H1 (cell line): ENCODE measurements at regions not wholly inside any gene's neighbourhood (a gene's known extent, or its start where the extent isn't known, plus 50 kb on each side); places are given as distances from the start of the nearest gene placed in this dataset.

Source experiments
- CTCF ChIA-PET: fragments of 300-600 bp; sonication (Branson Sonifier 250); formaldehyde crosslinking; loops from one replicate; lab custom pipeline; 2021; ENCODE audit not compliant: partially characterized antibody; lab: Charles Lee
- POLR2A ChIA-PET: fragments of 300-600 bp; sonication (Branson Sonifier 250); formaldehyde crosslinking; loops from one replicate; lab custom pipeline; 2021; ENCODE audit warnings: inconsistent platforms; ENCODE audit not compliant: partially characterized antibody; lab: Charles Lee
- DNase-seq, 2 experiments: peaks; one replicate each; pipeline versions ENCODE4 v3.0.0 to v3.0.0-alpha.2; 2010 to 2022; ENCODE audit warnings: low spot score in 2 of 2, low read depth in 1 of 2, mixed read lengths in 1 of 2
- FAIRE-seq: peaks from 2 replicates; lab custom pipeline; 2011; peaks lifted over from hg19 to GRCh38; lab: Jason Lieb, UNC
- H2AFZ ChIP-seq: 2 replicates; pipeline ENCODE4 v1.8.1; 2012; ENCODE audit warnings: low read length, inconsistent platforms
- H2AK5ac ChIP-seq: 2 replicates; pipeline ENCODE4 v1.6.1; 2013; ENCODE audit warnings: low read depth, low read length
- H2BK120ac ChIP-seq: replicated peaks from 2 replicates; pipeline ENCODE3; 2013; ENCODE audit warnings: low read depth, low read length, inconsistent platforms
- H2BK12ac ChIP-seq: 2 replicates; pipeline ENCODE4 v1.6.1; 2013; ENCODE audit warnings: low read depth, low read length
- H2BK15ac ChIP-seq: 2 replicates; pipeline ENCODE4 v1.6.1; 2013; ENCODE audit warnings: low read length
- H2BK20ac ChIP-seq: 2 replicates; pipeline ENCODE4 v1.6.1; 2013; ENCODE audit warnings: low read length
- H2BK5ac ChIP-seq: 2 replicates; pipeline ENCODE4 v1.6.1; 2013; ENCODE audit warnings: low read depth, low read length
- H3K14ac ChIP-seq: 2 replicates; pipeline ENCODE4 v1.6.1; 2013; ENCODE audit warnings: inconsistent platforms; ENCODE audit not compliant: insufficient read length
- H3K18ac ChIP-seq: 2 replicates; pipeline ENCODE4 v1.6.1; 2013; ENCODE audit warnings: low read length; ENCODE audit errors: extremely low read depth
- H3K23ac ChIP-seq: 2 replicates; pipeline ENCODE4 v1.6.1; 2013; ENCODE audit warnings: inconsistent platforms; ENCODE audit not compliant: insufficient read length
- H3K23me2 ChIP-seq: 2 replicates; pipeline ENCODE4 v1.6.1; 2013; ENCODE audit warnings: low read depth, low read length
- H3K27ac ChIP-seq: 2 replicates; pipeline ENCODE4 v1.6.1; 2011; ENCODE audit warnings: low read depth, low read length, inconsistent platforms
- H3K27me3 ChIP-seq, 4 experiments: replicated peaks in 1 of 4; 1 replicate in 1 of 4; 2 replicates in 3 of 4; pipeline versions ENCODE4 v1.6.1 to v1.8.1; 2011 to 2013; ENCODE audit warnings: low read length in 3 of 4, mild to moderate bottlenecking in 3 of 4, inconsistent platforms in 2 of 4, mixed read lengths in 2 of 4, moderate library complexity in 1 of 4; ENCODE audit not compliant: control insufficient read depth in 3 of 4, insufficient read depth in 3 of 4; ENCODE audit errors: extremely low read depth in 1 of 4
- H3K36me3 ChIP-seq, 4 experiments: 2 replicates each; pipeline versions ENCODE4 v1.6.1 to v1.8.1; 2011 to 2013; ENCODE audit warnings: mild to moderate bottlenecking in 4 of 4, low read length in 3 of 4, moderate library complexity in 2 of 4, control low read depth in 1 of 4, inconsistent platforms in 1 of 4; ENCODE audit not compliant: insufficient read depth in 4 of 4, control insufficient read depth in 2 of 4
- H3K4ac ChIP-seq: replicated peaks from 2 replicates; pipeline ENCODE3; 2013; ENCODE audit warnings: low read length, low read depth, mixed read lengths, inconsistent platforms; ENCODE audit not compliant: insufficient read length
- H3K4me1 ChIP-seq, 4 experiments: replicated peaks in 1 of 4; 1 replicate in 1 of 4; 2 replicates in 3 of 4; pipeline versions ENCODE4 v1.6.1 to v1.8.1; 2011 to 2013; ENCODE audit warnings: low read length in 3 of 4, inconsistent platforms in 2 of 4, mixed read lengths in 1 of 4; ENCODE audit not compliant: insufficient read depth in 4 of 4, control insufficient read depth in 3 of 4
- H3K4me2 ChIP-seq, 2 experiments: 2 replicates each; pipeline versions ENCODE4 v1.6.1 to v1.8.1; 2011 to 2013; ENCODE audit warnings: low read depth in 2 of 2, low read length in 2 of 2, control low read depth in 1 of 2, inconsistent platforms in 1 of 2, mild to moderate bottlenecking in 1 of 2; ENCODE audit not compliant: insufficient read depth in 1 of 2
- H3K4me3 ChIP-seq, 4 experiments: fragments of 200-600, 300-600 bp in 1 of 4; sonication (generic), shearing (Covaris generic), sonication (Bioruptor Twin) in 1 of 4; 2 replicates each; pipeline versions ENCODE4 v1.5.1 to v1.8.1; 2011 to 2016; ENCODE audit warnings: low read length in 4 of 4, low read depth in 3 of 4, control low read depth in 2 of 4, inconsistent platforms in 2 of 4, mild to moderate bottlenecking in 2 of 4, mixed read lengths in 1 of 4, moderate library complexity in 1 of 4; ENCODE audit not compliant: insufficient read depth in 2 of 4; ENCODE audit errors: extremely low read depth in 1 of 4
- H3K56ac ChIP-seq: replicated peaks from 2 replicates; pipeline ENCODE3; 2013; ENCODE audit warnings: low read depth, mild to moderate bottlenecking, mixed read lengths, low read length, inconsistent platforms; ENCODE audit not compliant: insufficient read length
- H3K79me1 ChIP-seq: 2 replicates; pipeline ENCODE4 v1.6.1; 2013; ENCODE audit warnings: low read depth, low read length, control low read depth
- H3K79me2 ChIP-seq, 2 experiments: 2 replicates each; pipeline versions ENCODE4 v1.6.1 to v1.8.1; 2012 to 2013; ENCODE audit warnings: low read length in 2 of 2, mild to moderate bottlenecking in 2 of 2, inconsistent platforms in 1 of 2; ENCODE audit not compliant: insufficient read depth in 2 of 2, control insufficient read depth in 1 of 2
- H3K9ac ChIP-seq, 4 experiments: replicated peaks in 1 of 4; 1 replicate in 1 of 4; 2 replicates in 3 of 4; pipeline versions ENCODE4 v1.6.1 to v1.8.1; 2011 to 2013; ENCODE audit warnings: low read depth in 3 of 4, low read length in 3 of 4, control low read depth in 2 of 4, mild to moderate bottlenecking in 2 of 4, moderate library complexity in 2 of 4, inconsistent platforms in 1 of 4; ENCODE audit errors: extremely low read depth in 1 of 4
- H3K9me3 ChIP-seq, 2 experiments: 2 replicates each; pipeline versions ENCODE4 v1.6.1 to v1.8.1; 2012 to 2013; ENCODE audit warnings: mild to moderate bottlenecking in 2 of 2, moderate library complexity in 2 of 2, control low read depth in 1 of 2, inconsistent platforms in 1 of 2, low read depth in 1 of 2, low read length in 1 of 2, mixed read lengths in 1 of 2; ENCODE audit not compliant: insufficient read depth in 2 of 2
- H4K20me1 ChIP-seq, 2 experiments: replicated peaks in 1 of 2; 2 replicates each; pipeline versions ENCODE3 to v1.8.1; 2011 to 2013; ENCODE audit warnings: inconsistent platforms in 2 of 2, low read length in 2 of 2, mild to moderate bottlenecking in 1 of 2; ENCODE audit not compliant: insufficient read depth in 2 of 2, control insufficient read depth in 1 of 2
- H4K5ac ChIP-seq: 2 replicates; pipeline ENCODE4 v1.6.1; 2013; ENCODE audit warnings: low read length, low read depth, mixed read lengths, inconsistent platforms; ENCODE audit not compliant: insufficient read length
- H4K8ac ChIP-seq: 2 replicates; pipeline ENCODE4 v1.8.0; 2013; ENCODE audit warnings: mild to moderate bottlenecking, moderate library complexity, low read length, inconsistent platforms; ENCODE audit not compliant: insufficient read depth; ENCODE audit errors: extremely low read depth
- H4K91ac ChIP-seq: replicated peaks from 2 replicates; pipeline ENCODE3; 2013; ENCODE audit warnings: low read length, mixed read lengths, inconsistent platforms; ENCODE audit not compliant: insufficient read length
- ZNF274 ChIP-seq: IDR thresholded peaks from 2 replicates; pipeline ENCODE4 v1.7.0; 2012; ENCODE audit warnings: low read length, borderline replicate concordance; ENCODE audit errors: extremely low read depth
- WGBS, 2 experiments: shearing (Covaris generic) in 1 of 2; methylation state at CpG; one replicate each; pipeline versions ENCODE4 v1.1.6 to v1.1.7; 2013 to 2015; ENCODE audit warnings: low lambda C conversion rate in 2 of 2, mixed read lengths in 2 of 2, inconsistent platforms in 1 of 2, low coverage in 1 of 2, missing lambda C conversion rate in 1 of 2; ENCODE audit not compliant: insufficient replicate concordance in 2 of 2, insufficient coverage in 1 of 2, insufficient read length in 1 of 2; ENCODE audit errors: extremely low coverage in 1 of 2, missing lambda C conversion rate in 1 of 2; 5-methylcytosine and 5-hydroxymethylcytosine counted together

DNA sequence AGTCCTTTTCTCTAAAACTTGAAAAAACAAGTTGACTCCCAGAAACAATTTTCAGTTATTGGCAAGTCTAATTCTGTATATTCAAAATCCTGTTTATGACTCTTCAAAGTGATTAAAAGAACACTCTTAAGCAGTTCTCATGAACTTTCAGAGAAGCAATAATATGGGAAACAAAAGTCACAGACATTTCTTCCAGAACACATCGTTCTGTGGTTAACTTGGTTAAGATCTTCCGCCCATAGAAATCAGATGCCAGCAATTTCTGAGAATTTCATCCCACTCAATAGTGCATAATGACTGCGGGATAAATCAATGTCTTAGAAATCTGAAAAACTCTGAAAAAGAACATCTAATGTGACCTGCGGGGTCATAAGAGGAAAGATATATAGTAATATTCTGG lies 300.5 kb downstream of the COX7C start:
- H2BK20ac ChIP-seq, result no peak overlapping the region
- H2AK5ac ChIP-seq, result no peak overlapping the region
- H3K27ac ChIP-seq, result no peak overlapping the region
- H3K56ac ChIP-seq, result no peak overlapping the region
- no peak overlapping the region for H2AFZ ChIP-seq
- no peak overlapping the region for H2BK5ac ChIP-seq
- no peak overlapping the region for H3K9ac ChIP-seq
- DNase-seq (no peak), FAIRE-seq (no peak)
- H3K79me2 ChIP-seq, result no peaks in the 10 kb centered on the region
- TF ChIP-seq ZNF274, result no peak
- H2BK120ac ChIP-seq, result no peak overlapping the region
- H2BK15ac ChIP-seq, result no peak overlapping the region
- no peak overlapping the region for H3K23ac ChIP-seq
- CTCF ChIA-PET, result interaction anchor here (1.5 kb wide), 1 partner anchor 38 kb away, joined by 4 read pairs; no protein-coding TSS in a partner anchor
- no peaks in the 10 kb centered on the region for H3K36me3 ChIP-seq
- no peaks in the 10 kb centered on the region for H3K79me1 ChIP-seq
- no peaks in the 10 kb centered on the region for H3K4me1 ChIP-seq
- H2BK12ac ChIP-seq, result no peak overlapping the region
- H3K27me3 ChIP-seq, result no peaks in the 10 kb centered on the region
- POLR2A ChIA-PET, result no interaction called here
- no peaks in the 10 kb centered on the region for H3K23me2 ChIP-seq
- no peaks in the 10 kb centered on the region for H3K9me3 ChIP-seq
- no peak overlapping the region for H4K8ac ChIP-seq
- no peak overlapping the region for H4K5ac ChIP-seq
- no peaks in the 10 kb centered on the region for H4K20me1 ChIP-seq
- no peak overlapping the region for H3K14ac ChIP-seq
- no peak overlapping the region for H4K91ac ChIP-seq
- H3K4me2 ChIP-seq, result no peak overlapping the region
- 65% methylated on average over 4 of the region's 4 CpGs; no CpG with 5 or more reads in 1 of the 2 experiments for WGBS, 2 experiments
- no peak overlapping the region for H3K4me3 ChIP-seq
- H3K4ac ChIP-seq, result no peak overlapping the region
- no peak overlapping the region for H3K18ac ChIP-seq
